SK-N-SH (cell line): ENCODE measurements at regions not wholly inside any gene's neighbourhood (a gene's known extent, or its start where the extent isn't known, plus 50 kb on each side); places are given as distances from the start of the nearest gene placed in this dataset.

Experiments used
- CTCF ChIP-seq: fragments of 200-600 bp; sonication (generic); IDR thresholded peaks from 2 replicates; pipeline ENCODE4 v1.6.1; 2017; ENCODE audit warnings: antibody characterized with exemption, mild to moderate bottlenecking, moderate library complexity
- EZH2phosphoT487 ChIP-seq: fragments of 200-600 bp; sonication (generic); IDR thresholded peaks from 2 replicates; pipeline ENCODE4 v1.6.1; 2017; ENCODE audit warnings: low read depth, mixed run types, mild to moderate bottlenecking, antibody characterized with exemption, moderate library complexity, borderline replicate concordance
- FOXJ3 ChIP-seq: sonication (generic); formaldehyde crosslinking; IDR thresholded peaks from 2 replicates; pipeline ENCODE4 v1.5.1; 2020; ENCODE audit warnings: mild to moderate bottlenecking, missing genetic modification reagents
- GATA2 ChIP-seq: sonication (generic); formaldehyde crosslinking; IDR thresholded peaks from 2 replicates; pipeline ENCODE4 v1.5.0; 2020; ENCODE audit warnings: mild to moderate bottlenecking, missing genetic modification reagents
- PBX3 ChIP-seq: IDR thresholded peaks from 2 replicates; pipeline ENCODE4; 2012
- POLR2AphosphoS5 ChIP-seq: IDR thresholded peaks from 2 replicates; pipeline ENCODE4 v1.6.1; 2012; ENCODE audit warnings: low read depth, low read length
- REST ChIP-seq: IDR thresholded peaks from 2 replicates; pipeline ENCODE4 v1.6.1; 2012; ENCODE audit warnings: mild to moderate bottlenecking, low read depth, low read length, moderate library complexity
- SIN3A ChIP-seq: IDR thresholded peaks from 2 replicates; pipeline ENCODE4 v1.6.1; 2012; ENCODE audit warnings: low read depth, mild to moderate bottlenecking, low read length, moderate library complexity, borderline replicate concordance
- TAF1 ChIP-seq: IDR thresholded peaks from 2 replicates; pipeline ENCODE4 v1.6.1; 2012; ENCODE audit warnings: low read depth, mild to moderate bottlenecking, low read length, moderate library complexity, borderline replicate concordance
- YY1 ChIP-seq: IDR thresholded peaks from 2 replicates; pipeline ENCODE4 v1.4.0; 2012; ENCODE audit warnings: low read depth, mild to moderate bottlenecking
- TF ChIP-seq, protein P1 (sequence below): IDR thresholded peaks from 2 replicates; pipeline ENCODE4 v1.4.0; 2012; ENCODE audit warnings: low read depth

DNA sequence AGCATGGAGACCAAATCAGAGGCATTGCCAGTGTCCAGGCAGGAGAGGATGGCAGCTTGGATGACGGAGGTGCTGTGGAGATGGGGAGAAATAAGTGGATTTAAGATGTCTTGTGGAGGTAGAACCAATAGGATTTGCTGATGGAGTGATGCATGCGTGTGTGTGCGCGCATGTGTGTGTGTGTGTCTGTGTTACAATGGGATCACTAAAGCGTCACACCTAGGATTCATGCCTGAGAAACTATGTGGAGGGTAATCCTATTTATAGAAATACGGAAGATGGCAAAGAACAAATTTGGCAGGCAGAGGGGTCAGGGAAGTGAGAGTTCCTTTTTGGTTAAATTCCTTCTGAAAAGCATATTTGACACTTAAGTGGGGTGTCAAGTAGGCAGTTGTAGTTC lies 64.8 kb upstream of the ARL8B start:
- no peak for TF ChIP-seq REST
- no peak for TF ChIP-seq FOXJ3
- no peak for TF ChIP-seq CTCF
- no peak for TF ChIP-seq PBX3
- no peak for TF ChIP-seq POLR2AphosphoS5
- TF ChIP-seq, protein P1, sequence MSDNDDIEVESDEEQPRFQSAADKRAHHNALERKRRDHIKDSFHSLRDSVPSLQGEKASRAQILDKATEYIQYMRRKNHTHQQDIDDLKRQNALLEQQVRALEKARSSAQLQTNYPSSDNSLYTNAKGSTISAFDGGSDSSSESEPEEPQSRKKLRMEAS: no peak
- TF ChIP-seq YY1: no peak
- TF ChIP-seq TAF1: no peak
- TF ChIP-seq EZH2phosphoT487: no peak
- TF ChIP-seq GATA2 (CRISPR knock-in tag): no peak
- TF ChIP-seq SIN3A: no peak
